HCT116 (cell line): ENCODE measurements at regions not wholly inside any gene's neighbourhood (a gene's known extent, or its start where the extent isn't known, plus 50 kb on each side); places are given as distances from the start of the nearest gene placed in this dataset.

Source experiments
- ATAC-seq: fragments of 200-7000 bp; cut with Tn5 transposase; 2 replicates; pipeline ENCODE4 v1.9.1; 2020; ENCODE audit warnings: mild to moderate bottlenecking, moderate library complexity
- BruUV-seq: library from RNA; stranded (reverse); fragments of 400-500 nt; replicated peaks from 2 replicates; lab custom pipeline; 2021; lab: Mats Ljungman, UMichigan
- CTCF ChIA-PET: fragments of 300-600 bp; sonication (Branson Sonifier 250); formaldehyde crosslinking; loops from one replicate; lab custom pipeline; 2021; ENCODE audit warnings: antibody characterized with exemption; lab: Charles Lee
- POLR2A ChIA-PET: fragments of 300-600, 350-600 bp; sonication (Branson Sonifier 250); formaldehyde crosslinking; loops from one replicate; lab custom pipeline; 2021; ENCODE audit warnings: antibody characterized with exemption; lab: Charles Lee
- RAD21 ChIA-PET, 2 experiments: fragments of 300-600 bp; sonication (Branson Sonifier 250); formaldehyde crosslinking; loops; one replicate each; lab custom pipeline; 2023; ENCODE audit warnings: low total read pairs in 2 of 2; ENCODE audit not compliant: uncharacterized antibody in 2 of 2, unreplicated experiment in 2 of 2, low non-redundant PET in 1 of 2; lab: Charles Lee
- DNase-seq: peaks from one replicate; pipeline ENCODE4 v3.0.0-alpha.2; 2010; ENCODE audit warnings: low read depth, low spot score
- H2AFZ ChIP-seq: fragments of 200-600 bp; shearing (Covaris generic), sonication (generic); 2 replicates; pipeline ENCODE4 v1.6.1; 2017; ENCODE audit warnings: low read depth, mixed run types, mixed read lengths, antibody characterized with exemption, low read length; ENCODE audit not compliant: poor library complexity, severe bottlenecking
- H3K27ac ChIP-seq: 2 replicates; pipeline ENCODE4 v1.5.1; 2012; ENCODE audit warnings: low read depth, low read length
- H3K27me3 ChIP-seq: fragments of 200-600 bp; sonication (generic); 2 replicates; pipeline ENCODE4 v1.6.1; 2016; ENCODE audit warnings: mixed run types, low read length, mixed read lengths; ENCODE audit not compliant: insufficient read depth
- H3K36me3 ChIP-seq, 2 experiments: fragments of 200-500 bp in 1 of 2; fragments of 200-600 bp in 1 of 2; sonication (Bioruptor generic) in 1 of 2; sonication (generic) in 1 of 2; 2 replicates each; pipeline versions ENCODE4 v1.5.1 to v1.6.1; 2014 to 2016; ENCODE audit warnings: low read length in 2 of 2, inconsistent platforms in 1 of 2, mixed read lengths in 1 of 2, mixed run types in 1 of 2; ENCODE audit not compliant: insufficient read depth in 2 of 2, control insufficient read depth in 1 of 2
- H3K4me1 ChIP-seq, 2 experiments: fragments of 200-600 bp in 1 of 2; sonication (generic) in 1 of 2; 2 replicates each; pipeline versions ENCODE4 v1.5.1 to v1.6.1; 2012 to 2017; ENCODE audit warnings: low read length in 2 of 2, inconsistent platforms in 1 of 2, mild to moderate bottlenecking in 1 of 2, mixed read lengths in 1 of 2, mixed run types in 1 of 2, moderate library complexity in 1 of 2; ENCODE audit not compliant: insufficient read depth in 2 of 2, control insufficient read depth in 1 of 2
- H3K4me2 ChIP-seq: fragments of 200-600 bp; sonication (generic); 2 replicates; pipeline ENCODE4 v1.6.1; 2017; ENCODE audit warnings: mixed run types, low read length, mixed read lengths
- H3K4me3 ChIP-seq, 2 experiments: fragments of 200-600 bp in 1 of 2; sonication (generic) in 1 of 2; replicated peaks in 1 of 2; 2 replicates each; pipeline ENCODE4 v1.5.1; 2011 to 2016; ENCODE audit warnings: low read length in 2 of 2, control low read depth in 1 of 2, low read depth in 1 of 2, mild to moderate bottlenecking in 1 of 2, mixed read lengths in 1 of 2, mixed run types in 1 of 2
- H3K79me2 ChIP-seq: fragments of 200-600 bp; sonication (generic); 2 replicates; pipeline ENCODE4 v1.6.1; 2017; ENCODE audit warnings: mild to moderate bottlenecking, mixed run types, low read length, moderate library complexity, mixed read lengths; ENCODE audit not compliant: insufficient read depth
- H3K9ac ChIP-seq: fragments of 200-600 bp; sonication (generic); 2 replicates; pipeline ENCODE4 v1.6.1; 2016; ENCODE audit warnings: low read length, mixed read lengths
- H3K9me2 ChIP-seq: fragments of 200-600 bp; sonication (generic), shearing (Covaris generic); 2 replicates; pipeline ENCODE4 v1.6.1; 2017; ENCODE audit warnings: mixed run types, mild to moderate bottlenecking, moderate library complexity; ENCODE audit not compliant: insufficient read depth
- H3K9me3 ChIP-seq, 2 experiments: fragments of 200-500 bp in 1 of 2; fragments of 200-600 bp in 1 of 2; sonication (Bioruptor generic) in 1 of 2; sonication (generic) in 1 of 2; 2 replicates each; pipeline ENCODE4 v1.6.1; 2014 to 2017; ENCODE audit warnings: low read length in 2 of 2, mixed read lengths in 2 of 2, inconsistent platforms in 1 of 2, low read depth in 1 of 2, mild to moderate bottlenecking in 1 of 2, mixed run types in 1 of 2, moderate library complexity in 1 of 2; ENCODE audit not compliant: control insufficient read depth in 1 of 2, insufficient read depth in 1 of 2
- H4K20me1 ChIP-seq: fragments of 200-600 bp; sonication (generic), shearing (Covaris generic); 2 replicates; pipeline ENCODE4 v1.6.1; 2017; ENCODE audit warnings: mixed run types, mild to moderate bottlenecking, moderate library complexity; ENCODE audit not compliant: insufficient read depth
- CTCF ChIP-seq, 3 experiments: fragments of 200-600 bp in 1 of 3; sonication (generic) in 1 of 3; IDR thresholded peaks in 2 of 3; conservative IDR thresholded peaks in 1 of 3; 2 replicates each; pipeline ENCODE4 v1.5.1; 2012 to 2017; ENCODE audit warnings: low read depth in 2 of 3, low read length in 2 of 3, antibody characterized with exemption in 1 of 3, borderline replicate concordance in 1 of 3, control low read depth in 1 of 3, mild to moderate bottlenecking in 1 of 3, mixed read lengths in 1 of 3, mixed run types in 1 of 3, moderate library complexity in 1 of 3; ENCODE audit not compliant: insufficient read depth in 1 of 3
- EGR1 ChIP-seq: IDR thresholded peaks from 2 replicates; pipeline ENCODE4 v1.6.1; 2012; ENCODE audit warnings: low read depth
- FOSL1 ChIP-seq: IDR thresholded peaks from 2 replicates; pipeline ENCODE4 v1.6.1; 2012; ENCODE audit warnings: low read depth
- JUND ChIP-seq: IDR thresholded peaks from 2 replicates; pipeline ENCODE4 v1.6.1; 2012
- POLR2A ChIP-seq: IDR thresholded peaks from 2 replicates; pipeline ENCODE4 v1.7.0; 2011; ENCODE audit warnings: borderline replicate concordance; ENCODE audit not compliant: insufficient read depth, insufficient read length; ENCODE audit errors: extremely low read depth
- SIN3A ChIP-seq: IDR thresholded peaks from 2 replicates; pipeline ENCODE4 v1.6.1; 2012; ENCODE audit warnings: low read depth
- TCF7L2 ChIP-seq: IDR thresholded peaks from 2 replicates; pipeline ENCODE4 v1.7.0; 2011; ENCODE audit warnings: borderline replicate concordance, inconsistent platforms; ENCODE audit not compliant: insufficient read depth, insufficient read length; ENCODE audit errors: extremely low read depth
- YY1 ChIP-seq: IDR thresholded peaks from 2 replicates; pipeline ENCODE4 v1.6.1; 2011; ENCODE audit warnings: low read length, low read depth, moderate library complexity, mild to moderate bottlenecking; ENCODE audit not compliant: insufficient replicate concordance; ENCODE audit errors: extremely low read depth
- ZFX ChIP-seq: fragments of 450-650 bp; IDR thresholded peaks from 2 replicates; pipeline ENCODE4 v1.6.1; 2017
- intact Hi-C: fragments of 100-400 bp; cut with micrococcal nuclease; formaldehyde crosslinking; loops from 2 replicates; pipeline ENCODE4 v1.10.0; 2022
- TF ChIP-seq, protein P1 (sequence below): IDR thresholded peaks from 2 replicates; pipeline ENCODE4 v1.6.1; 2012; ENCODE audit warnings: low read depth

DNA sequence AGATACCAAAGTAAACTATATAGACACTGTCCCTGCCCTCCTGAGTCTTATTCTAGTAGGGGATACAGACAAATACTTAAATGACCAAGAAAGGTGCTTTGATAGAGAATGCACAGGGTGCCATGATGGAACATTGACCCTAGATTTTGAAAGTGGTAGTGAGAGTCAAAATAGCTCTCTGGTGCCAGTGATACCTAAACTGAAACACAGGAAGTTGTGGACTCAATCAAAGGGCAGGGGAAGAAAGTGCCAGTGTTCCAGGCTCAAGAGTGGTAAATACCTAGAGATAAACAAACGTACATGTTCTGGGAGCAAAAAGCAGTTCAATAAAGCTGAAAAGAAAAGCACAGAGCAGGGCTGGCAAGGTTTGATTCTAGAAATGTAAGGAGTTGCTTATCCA, 267.6 kb downstream of the ISL1 start:
- RAD21 ChIA-PET: no interaction called here
- POLR2A ChIA-PET: no interaction called here
- CTCF ChIA-PET: no interaction called here
- Histone ChIP-seq H3K4me2 (no peak overlapping the region), H3K9me2 (no peaks in the 10 kb centered on the region), H3K4me3 (no peak overlapping the region)
- DNase-seq: no peak
- intact Hi-C loops: no loop called here
- TF ChIP-seq SIN3A: no peak
- TF ChIP-seq, all 23 proteins: peak for 0
- Histone ChIP-seq H3K27ac (no peak overlapping the region), H3K9me3 (no peaks in the 10 kb centered on the region), H3K9ac (no peak overlapping the region), H3K4me1 (peaks cover 0 to 6% of the 10 kb centered on the region in 2 experiments; a peak in 2 of 4 replicates), H3K36me3 (no peaks in the 10 kb centered on the region), H2AFZ (no peak overlapping the region), H3K79me2 (no peaks in the 10 kb centered on the region), H4K20me1 (no peaks in the 10 kb centered on the region), H3K27me3 (no peaks in the 10 kb centered on the region)
- no TSS peak for BruUV-seq
- ATAC-seq: no peak

GRCh38 chr5:51651476-51651875, 268.2 kb downstream of the ISL1 start:
- CTCF ChIA-PET: no interaction called here
- TF ChIP-seq EGR1: no peak
- no peak for TF ChIP-seq JUND
- TF ChIP-seq, protein P1, sequence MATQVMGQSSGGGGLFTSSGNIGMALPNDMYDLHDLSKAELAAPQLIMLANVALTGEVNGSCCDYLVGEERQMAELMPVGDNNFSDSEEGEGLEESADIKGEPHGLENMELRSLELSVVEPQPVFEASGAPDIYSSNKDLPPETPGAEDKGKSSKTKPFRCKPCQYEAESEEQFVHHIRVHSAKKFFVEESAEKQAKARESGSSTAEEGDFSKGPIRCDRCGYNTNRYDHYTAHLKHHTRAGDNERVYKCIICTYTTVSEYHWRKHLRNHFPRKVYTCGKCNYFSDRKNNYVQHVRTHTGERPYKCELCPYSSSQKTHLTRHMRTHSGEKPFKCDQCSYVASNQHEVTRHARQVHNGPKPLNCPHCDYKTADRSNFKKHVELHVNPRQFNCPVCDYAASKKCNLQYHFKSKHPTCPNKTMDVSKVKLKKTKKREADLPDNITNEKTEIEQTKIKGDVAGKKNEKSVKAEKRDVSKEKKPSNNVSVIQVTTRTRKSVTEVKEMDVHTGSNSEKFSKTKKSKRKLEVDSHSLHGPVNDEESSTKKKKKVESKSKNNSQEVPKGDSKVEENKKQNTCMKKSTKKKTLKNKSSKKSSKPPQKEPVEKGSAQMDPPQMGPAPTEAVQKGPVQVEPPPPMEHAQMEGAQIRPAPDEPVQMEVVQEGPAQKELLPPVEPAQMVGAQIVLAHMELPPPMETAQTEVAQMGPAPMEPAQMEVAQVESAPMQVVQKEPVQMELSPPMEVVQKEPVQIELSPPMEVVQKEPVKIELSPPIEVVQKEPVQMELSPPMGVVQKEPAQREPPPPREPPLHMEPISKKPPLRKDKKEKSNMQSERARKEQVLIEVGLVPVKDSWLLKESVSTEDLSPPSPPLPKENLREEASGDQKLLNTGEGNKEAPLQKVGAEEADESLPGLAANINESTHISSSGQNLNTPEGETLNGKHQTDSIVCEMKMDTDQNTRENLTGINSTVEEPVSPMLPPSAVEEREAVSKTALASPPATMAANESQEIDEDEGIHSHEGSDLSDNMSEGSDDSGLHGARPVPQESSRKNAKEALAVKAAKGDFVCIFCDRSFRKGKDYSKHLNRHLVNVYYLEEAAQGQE: no peak
- TF ChIP-seq FOSL1: no peak
- no peak for TF ChIP-seq POLR2A
- no peak for TF ChIP-seq CTCF (IDR thresholded peaks at IDR 0.05 in 2 of 3, conservative IDR thresholded peaks at IDR 0.05 in 1 of 3; ENCODE audit: borderline replicate concordance in 1 of 3, insufficient read depth in 1 of 3, low read depth in 2 of 3, low read length in 2 of 3)
- TF ChIP-seq YY1: no peak
- no peak for TF ChIP-seq TCF7L2
- TF ChIP-seq ZFX: no peak
- H3K9me3 ChIP-seq: no peaks in the 10 kb centered on the region

More at GRCh38 chr5:51651476-51651875, 268.2 kb downstream of the ISL1 start:
- Histone ChIP-seq H3K79me2 (no peaks in the 10 kb centered on the region), H3K4me1 (peaks cover 0 to 6% of the 10 kb centered on the region in 2 experiments; a peak in 2 of 4 replicates), H4K20me1 (no peaks in the 10 kb centered on the region), H2AFZ (no peak overlapping the region), H3K27me3 (no peaks in the 10 kb centered on the region), H3K27ac (no peak overlapping the region), H3K9ac (no peak overlapping the region), H3K4me2 (no peak overlapping the region), H3K36me3 (no peaks in the 10 kb centered on the region), H3K9me2 (no peaks in the 10 kb centered on the region), H3K4me3 (no peak overlapping the region)
- intact Hi-C loops: no loop called here
- ChIA-PET RAD21 (no interaction called here), POLR2A (no interaction called here)
- DNase-seq (no peak), ATAC-seq (no peak)
- no TSS peak for BruUV-seq
